ENCODE measurements at regions not wholly inside any gene's neighbourhood (a gene's known extent, or its start where the extent isn't known, plus 50 kb on each side); places are given as distances from the start of the nearest gene placed in this dataset.

DNA sequence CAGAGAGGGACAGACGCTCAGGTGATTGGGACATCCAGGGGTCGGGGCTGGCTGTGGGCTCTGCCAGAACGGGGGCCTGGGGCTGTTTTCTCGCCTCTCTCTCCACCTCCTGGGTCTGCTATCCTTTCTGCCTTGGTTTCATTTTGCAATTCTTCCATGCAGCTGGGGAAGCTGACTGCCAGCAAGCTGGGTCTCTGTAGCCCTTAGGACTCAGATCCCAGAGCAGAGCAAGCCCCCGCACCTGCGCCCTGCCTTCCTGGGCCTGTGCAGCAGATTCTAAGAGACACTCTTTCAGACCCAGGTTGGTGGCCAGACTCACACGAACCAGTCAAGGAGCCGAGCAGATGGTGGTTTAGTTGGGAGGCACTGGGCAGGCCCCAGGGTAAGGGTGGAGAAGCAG, 59.1 kb upstream of the GRPEL1 start:
- no peaks in the 10 kb centered on the region for H4K20me1 ChIP-seq (ENCODE audit: insufficient read depth, low read length)
- in situ Hi-C loops (cut with HindIII; ENCODE audit: extremely low pct_ligation_motif_present, low pct_unique_long_range_greater_than_20kb) (no loop called here), intact Hi-C loops (cut with micrococcal nuclease; ENCODE audit: unreplicated experiment) (no loop called here)
- BruUV-seq (replicated peaks) = no TSS peak
- FAIRE-seq = no peak
- ATAC-seq = no peak
- peaks cover 28% of the 10 kb centered on the region for H3K4me1 ChIP-seq (ENCODE audit: insufficient read depth, low read length)
- H3K9ac ChIP-seq (ENCODE audit: insufficient read depth, low read depth, low read length) = no peak overlapping the region
- H3K4me3 ChIP-seq (replicated peaks in 1 of 3; ENCODE audit: insufficient read depth in 1 of 3, low read depth in 2 of 3, low read length in 3 of 3) = no peak overlapping the region
- TF ChIP-seq KAT8 (CRISPR knock-in tag; IDR thresholded peaks at IDR 0.05) (no peak), HINFP (CRISPR knock-in tag; IDR thresholded peaks at IDR 0.05; ENCODE audit: low read depth) (no peak), BORCS8-MEF2B (CRISPR knock-in tag; IDR thresholded peaks at IDR 0.05) (no peak), HNRNPK (IDR thresholded peaks at IDR 0.05; ENCODE audit: low read depth, low read length, poor library complexity, severe bottlenecking) (no peak), ZNF589 (CRISPR knock-in tag; conservative IDR thresholded peaks at IDR 0.05) (no peak)
- TF ChIP-seq, protein P1, sequence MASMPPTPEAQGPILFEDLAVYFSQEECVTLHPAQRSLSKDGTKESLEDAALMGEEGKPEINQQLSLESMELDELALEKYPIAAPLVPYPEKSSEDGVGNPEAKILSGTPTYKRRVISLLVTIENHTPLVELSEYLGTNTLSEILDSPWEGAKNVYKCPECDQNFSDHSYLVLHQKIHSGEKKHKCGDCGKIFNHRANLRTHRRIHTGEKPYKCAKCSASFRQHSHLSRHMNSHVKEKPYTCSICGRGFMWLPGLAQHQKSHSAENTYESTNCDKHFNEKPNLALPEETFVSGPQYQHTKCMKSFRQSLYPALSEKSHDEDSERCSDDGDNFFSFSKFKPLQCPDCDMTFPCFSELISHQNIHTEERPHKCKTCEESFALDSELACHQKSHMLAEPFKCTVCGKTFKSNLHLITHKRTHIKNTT (CRISPR knock-in tag; IDR thresholded peaks at IDR 0.05) = no peak
- TF ChIP-seq, protein P2, sequence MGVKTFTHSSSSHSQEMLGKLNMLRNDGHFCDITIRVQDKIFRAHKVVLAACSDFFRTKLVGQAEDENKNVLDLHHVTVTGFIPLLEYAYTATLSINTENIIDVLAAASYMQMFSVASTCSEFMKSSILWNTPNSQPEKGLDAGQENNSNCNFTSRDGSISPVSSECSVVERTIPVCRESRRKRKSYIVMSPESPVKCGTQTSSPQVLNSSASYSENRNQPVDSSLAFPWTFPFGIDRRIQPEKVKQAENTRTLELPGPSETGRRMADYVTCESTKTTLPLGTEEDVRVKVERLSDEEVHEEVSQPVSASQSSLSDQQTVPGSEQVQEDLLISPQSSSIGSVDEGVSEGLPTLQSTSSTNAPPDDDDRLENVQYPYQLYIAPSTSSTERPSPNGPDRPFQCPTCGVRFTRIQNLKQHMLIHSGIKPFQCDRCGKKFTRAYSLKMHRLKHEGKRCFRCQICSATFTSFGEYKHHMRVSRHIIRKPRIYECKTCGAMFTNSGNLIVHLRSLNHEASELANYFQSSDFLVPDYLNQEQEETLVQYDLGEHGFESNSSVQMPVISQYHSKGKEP (CRISPR knock-in tag; IDR thresholded peaks at IDR 0.05) = no peak
- no peaks in the 10 kb centered on the region for H3K36me3 ChIP-seq (replicated peaks in 1 of 2; ENCODE audit: control insufficient read depth in 1 of 2, insufficient read depth in 2 of 2, low read length in 2 of 2)
- WGBS (ENCODE audit: low lambda C conversion rate) = 20% methylated on average over 4 of the region's 8 CpGs
- POLR2A ChIA-PET = no interaction called here
- CTCF ChIA-PET (ENCODE audit: low intra/inter-chr PET ratio, low total read pairs) = no interaction called here
- no peak overlapping the region for H3K4me2 ChIP-seq (ENCODE audit: low read depth, low read length)
- no peak for DNase-seq (ENCODE audit: low spot score)
- H3K27me3 ChIP-seq (ENCODE audit: control insufficient read depth in 1 of 2, insufficient read depth in 2 of 2, low read length in 2 of 2) = peaks cover 6 to 50% of the 10 kb centered on the region in 2 experiments
- H3K79me2 ChIP-seq (ENCODE audit: insufficient read depth, low read length) = no peaks in the 10 kb centered on the region
- H3K9me3 ChIP-seq (ENCODE audit: low read length) = no peaks in the 10 kb centered on the region
- H2AFZ ChIP-seq (ENCODE audit: low read length) = no peak overlapping the region
- no peak overlapping the region for H3K27ac ChIP-seq (ENCODE audit: extremely low read length, insufficient read depth, low read length)

Measured in HepG2 (cell line).